ENCODE measurements at regions not wholly inside any gene's neighbourhood (a gene's known extent, or its start where the extent isn't known, plus 50 kb on each side); places are given as distances from the start of the nearest gene placed in this dataset.

GRCh38 chr6:164331026-164331425 lies 916.5 kb downstream of the QKI start:
- TF ChIP-seq, protein P1, sequence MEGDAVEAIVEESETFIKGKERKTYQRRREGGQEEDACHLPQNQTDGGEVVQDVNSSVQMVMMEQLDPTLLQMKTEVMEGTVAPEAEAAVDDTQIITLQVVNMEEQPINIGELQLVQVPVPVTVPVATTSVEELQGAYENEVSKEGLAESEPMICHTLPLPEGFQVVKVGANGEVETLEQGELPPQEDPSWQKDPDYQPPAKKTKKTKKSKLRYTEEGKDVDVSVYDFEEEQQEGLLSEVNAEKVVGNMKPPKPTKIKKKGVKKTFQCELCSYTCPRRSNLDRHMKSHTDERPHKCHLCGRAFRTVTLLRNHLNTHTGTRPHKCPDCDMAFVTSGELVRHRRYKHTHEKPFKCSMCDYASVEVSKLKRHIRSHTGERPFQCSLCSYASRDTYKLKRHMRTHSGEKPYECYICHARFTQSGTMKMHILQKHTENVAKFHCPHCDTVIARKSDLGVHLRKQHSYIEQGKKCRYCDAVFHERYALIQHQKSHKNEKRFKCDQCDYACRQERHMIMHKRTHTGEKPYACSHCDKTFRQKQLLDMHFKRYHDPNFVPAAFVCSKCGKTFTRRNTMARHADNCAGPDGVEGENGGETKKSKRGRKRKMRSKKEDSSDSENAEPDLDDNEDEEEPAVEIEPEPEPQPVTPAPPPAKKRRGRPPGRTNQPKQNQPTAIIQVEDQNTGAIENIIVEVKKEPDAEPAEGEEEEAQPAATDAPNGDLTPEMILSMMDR (IDR thresholded peaks at IDR 0.05; ENCODE audit: insufficient read depth, low read depth, low read length): no peak
- TF ChIP-seq EZH2 (IDR thresholded peaks at IDR 0.05; ENCODE audit: insufficient read depth, low read length): no peak
